AG04450 (cell line): ENCODE measurements at regions not wholly inside any gene's neighbourhood (a gene's known extent, or its start where the extent isn't known, plus 50 kb on each side); places are given as distances from the start of the nearest gene placed in this dataset.

Experiments
- CTCF ChIA-PET: fragments of 300-600, 350-600 bp; formaldehyde crosslinking; extraction: SDS; loops from one replicate; lab custom pipeline; 2022; ENCODE audit warnings: antibody characterized with exemption, inconsistent platforms; lab: Charles Lee
- POLR2A ChIA-PET: fragments of 350-600 bp; formaldehyde crosslinking; extraction: SDS; loops from one replicate; lab custom pipeline; 2021; ENCODE audit warnings: antibody characterized with exemption, inconsistent platforms; lab: Yijun Ruan, JAX
- DNase-seq: peaks from one replicate; pipeline ENCODE4 v3.0.0-alpha.2; 2011; ENCODE audit warnings: low read depth, low spot score
- H3K27ac ChIP-seq: one replicate; pipeline ENCODE4 v1.5.1; 2012; ENCODE audit warnings: low read depth, low read length, control low read depth
- H3K27me3 ChIP-seq: one replicate; pipeline ENCODE4 v1.6.0; 2012; ENCODE audit warnings: low read length; ENCODE audit not compliant: control insufficient read depth, insufficient read depth
- H3K4me3 ChIP-seq: 2 replicates; pipeline ENCODE4 v1.5.1; 2011; ENCODE audit warnings: mild to moderate bottlenecking, low read depth, low read length, control low read depth
- H3K9me3 ChIP-seq: 2 replicates; pipeline ENCODE4 v1.5.1; 2012; ENCODE audit warnings: low read length; ENCODE audit not compliant: control insufficient read depth, insufficient read depth
- TF ChIP-seq, protein P1 (sequence below): IDR thresholded peaks from 2 replicates; pipeline ENCODE4 v1.5.1; 2011; ENCODE audit warnings: low read depth, low read length, control low read depth, inconsistent platforms

DNA sequence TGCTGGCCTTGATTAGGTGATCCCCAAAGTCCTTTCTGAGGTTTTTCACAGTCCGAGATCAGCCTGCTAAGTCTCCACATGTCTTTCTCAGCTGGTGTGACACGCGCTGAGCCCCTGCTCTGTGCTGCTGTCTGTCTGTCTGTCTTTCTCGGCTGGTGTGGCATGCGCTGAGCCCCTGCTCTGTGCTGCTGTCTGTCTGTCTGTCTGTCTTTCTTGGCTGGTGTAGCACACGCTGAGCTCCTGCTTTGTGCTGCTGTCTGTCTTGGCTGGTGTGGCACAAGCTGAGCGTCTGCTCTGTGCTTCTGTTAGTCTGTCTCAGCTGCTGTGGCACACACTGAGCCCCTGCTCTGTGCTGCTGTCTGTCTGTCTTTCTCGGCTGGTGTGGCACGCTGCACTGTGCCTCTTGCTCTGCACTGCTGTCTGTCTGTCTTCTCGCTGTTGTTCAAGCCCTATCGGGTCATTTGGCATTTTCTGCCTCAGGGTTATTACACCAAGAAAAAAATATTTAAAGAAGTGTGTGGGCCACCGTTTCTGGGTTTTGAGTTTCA is 217.3 kb upstream of the SHH start:
- ChIA-PET POLR2A (no interaction called here), CTCF (no interaction called here)
- no peak overlapping the region for H3K4me3 ChIP-seq
- H3K27me3 ChIP-seq = no peaks in the 10 kb centered on the region
- no peak overlapping the region for H3K27ac ChIP-seq
- TF ChIP-seq, protein P1, sequence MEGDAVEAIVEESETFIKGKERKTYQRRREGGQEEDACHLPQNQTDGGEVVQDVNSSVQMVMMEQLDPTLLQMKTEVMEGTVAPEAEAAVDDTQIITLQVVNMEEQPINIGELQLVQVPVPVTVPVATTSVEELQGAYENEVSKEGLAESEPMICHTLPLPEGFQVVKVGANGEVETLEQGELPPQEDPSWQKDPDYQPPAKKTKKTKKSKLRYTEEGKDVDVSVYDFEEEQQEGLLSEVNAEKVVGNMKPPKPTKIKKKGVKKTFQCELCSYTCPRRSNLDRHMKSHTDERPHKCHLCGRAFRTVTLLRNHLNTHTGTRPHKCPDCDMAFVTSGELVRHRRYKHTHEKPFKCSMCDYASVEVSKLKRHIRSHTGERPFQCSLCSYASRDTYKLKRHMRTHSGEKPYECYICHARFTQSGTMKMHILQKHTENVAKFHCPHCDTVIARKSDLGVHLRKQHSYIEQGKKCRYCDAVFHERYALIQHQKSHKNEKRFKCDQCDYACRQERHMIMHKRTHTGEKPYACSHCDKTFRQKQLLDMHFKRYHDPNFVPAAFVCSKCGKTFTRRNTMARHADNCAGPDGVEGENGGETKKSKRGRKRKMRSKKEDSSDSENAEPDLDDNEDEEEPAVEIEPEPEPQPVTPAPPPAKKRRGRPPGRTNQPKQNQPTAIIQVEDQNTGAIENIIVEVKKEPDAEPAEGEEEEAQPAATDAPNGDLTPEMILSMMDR = no peak
- peaks cover 50% of the 10 kb centered on the region for H3K9me3 ChIP-seq
- no peak for DNase-seq

DNA sequence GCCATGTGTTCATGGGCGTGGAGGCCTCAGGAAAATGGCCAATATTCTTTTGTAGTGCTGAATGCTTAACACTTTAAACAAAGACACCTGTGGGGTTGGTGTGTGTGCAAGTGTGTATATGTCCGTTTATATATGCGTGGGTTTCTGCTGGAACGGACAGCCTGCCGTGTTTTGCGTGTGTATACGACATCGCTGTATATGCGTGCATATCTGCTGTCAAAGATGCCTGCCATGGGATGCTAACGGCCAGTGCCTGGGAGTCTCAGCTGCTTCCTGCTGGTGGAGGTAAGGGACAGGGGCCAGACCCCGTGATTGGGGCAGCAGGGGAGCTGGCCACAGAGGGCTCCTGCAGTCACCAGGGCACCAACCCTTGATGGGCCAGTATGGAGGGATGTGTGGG is 216.3 kb upstream of the SHH start:
- no peak for DNase-seq
- Histone ChIP-seq H3K27me3 (no peaks in the 10 kb centered on the region), H3K27ac (no peak overlapping the region), H3K4me3 (no peak overlapping the region), H3K9me3 (peaks cover 51% of the 10 kb centered on the region)
- POLR2A ChIA-PET = no interaction called here
- CTCF ChIA-PET = no interaction called here
- TF ChIP-seq, protein P1 = no peak

GRCh38 chr7:156027821-156028220 is 215.6 kb upstream of the SHH start:
- CTCF ChIA-PET = no interaction called here
- no peak for DNase-seq
- TF ChIP-seq, protein P1 = no peak
- Histone ChIP-seq H3K27me3 (no peaks in the 10 kb centered on the region), H3K4me3 (no peak overlapping the region), H3K9me3 (peaks cover 56% of the 10 kb centered on the region), H3K27ac (no peak overlapping the region)
- POLR2A ChIA-PET = no interaction called here

GRCh38 chr7:156026603-156027002 is 214.3 kb upstream of the SHH start:
- Histone ChIP-seq H3K4me3 (no peak overlapping the region), H3K27ac (no peak overlapping the region), H3K27me3 (no peaks in the 10 kb centered on the region), H3K9me3 (peaks cover 55% of the 10 kb centered on the region)
- POLR2A ChIA-PET = no interaction called here
- CTCF ChIA-PET = no interaction called here
- TF ChIP-seq, protein P1 = no peak
- no peak for DNase-seq

DNA sequence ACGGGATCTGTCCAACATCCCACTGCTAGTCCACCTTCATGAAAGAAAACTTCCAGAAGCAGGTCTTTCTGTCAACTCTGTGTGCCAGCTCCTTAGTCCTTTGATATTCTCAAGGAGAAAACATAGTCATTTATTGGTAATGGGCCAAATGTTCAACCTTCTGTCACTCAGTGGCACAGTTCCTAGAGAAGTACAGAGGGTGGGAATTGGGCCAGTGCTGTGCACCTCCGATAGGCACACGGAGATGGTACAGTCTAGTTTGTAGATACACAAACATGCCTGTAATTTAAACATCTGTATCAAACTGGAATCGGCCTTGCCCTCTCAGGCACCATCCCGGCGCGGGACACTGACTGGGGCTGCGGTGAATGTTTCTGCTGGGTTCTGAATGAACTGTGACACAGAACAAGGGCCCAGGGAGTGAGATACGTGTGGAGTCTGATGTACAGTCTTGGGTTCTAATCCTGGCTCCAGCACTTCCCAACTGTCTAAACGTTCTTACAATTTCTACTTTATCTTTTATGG is 213.9 kb upstream of the SHH start:
- CTCF ChIA-PET = no interaction called here
- TF ChIP-seq, protein P1 = no peak
- Histone ChIP-seq H3K27ac (no peak overlapping the region), H3K9me3 (peaks cover 53% of the 10 kb centered on the region), H3K27me3 (no peaks in the 10 kb centered on the region), H3K4me3 (no peak overlapping the region)
- POLR2A ChIA-PET = no interaction called here
- DNase-seq = no peak
